GM12878 (cell line): ENCODE measurements at regions not wholly inside any gene's neighbourhood (a gene's known extent, or its start where the extent isn't known, plus 50 kb on each side); places are given as distances from the start of the nearest gene placed in this dataset.

Source experiments
- ATAC-seq: fragments of 200-7000 bp; cut with Tn5 transposase; 3 replicates; pipeline ENCODE4 v1.9.1; 2020; ENCODE audit warnings: mild to moderate bottlenecking, moderate library complexity
- BruUV-seq: library from RNA; stranded (reverse); fragments of 400-500 nt; replicated peaks from 2 replicates; lab custom pipeline; 2021; lab: Mats Ljungman, UMichigan
- CTCF ChIA-PET: fragments of 300-600 bp; sonication (Branson Sonifier 250); formaldehyde crosslinking; extraction: SDS; loops from one replicate; lab custom pipeline; 2021; ENCODE audit warnings: inconsistent platforms; lab: Yijun Ruan, JAX
- POLR2A ChIA-PET: fragments of 350-600 bp; formaldehyde crosslinking; extraction: SDS; loops from one replicate; lab custom pipeline; 2021; ENCODE audit warnings: inconsistent platforms; lab: Charles Lee
- RAD21 ChIA-PET: fragments of 300-600 bp; sonication (Branson Sonifier 250); formaldehyde crosslinking; loops from one replicate; lab custom pipeline; 2023; ENCODE audit warnings: antibody characterized with exemption; ENCODE audit not compliant: unreplicated experiment; lab: Charles Lee
- SMC1A ChIA-PET: fragments of 300-600 bp; sonication (Branson Sonifier 250); formaldehyde crosslinking; loops from one replicate; lab custom pipeline; 2023; ENCODE audit not compliant: unreplicated experiment, uncharacterized antibody; lab: Charles Lee
- DNase-seq: peaks from one replicate; pipeline ENCODE4 v3.0.0-alpha.2; 2011; ENCODE audit warnings: low read depth, low spot score
- FAIRE-seq: peaks from 3 replicates; lab custom pipeline; 2011; peaks lifted over from hg19 to GRCh38; lab: Jason Lieb, UNC
- H2AFZ ChIP-seq: 2 replicates; pipeline ENCODE4 v1.6.0; 2011; ENCODE audit warnings: low read depth, low read length, control low read depth; ENCODE audit not compliant: control insufficient read depth
- H3K27ac ChIP-seq: 2 replicates; pipeline ENCODE4 v1.5.1; 2011; ENCODE audit warnings: control low read depth; ENCODE audit not compliant: control insufficient read depth, insufficient read depth
- H3K27me3 ChIP-seq, 2 experiments: replicated peaks in 1 of 2; 2 replicates each; pipeline versions ENCODE4 v1.6.0 to v1.6.1; 2011; ENCODE audit warnings: low read length in 1 of 2; ENCODE audit not compliant: control insufficient read depth in 2 of 2, insufficient read depth in 2 of 2
- H3K36me3 ChIP-seq, 2 experiments: 2 replicates each; pipeline ENCODE4 v1.5.1; 2011; ENCODE audit warnings: low read length in 1 of 2; ENCODE audit not compliant: control insufficient read depth in 2 of 2, insufficient read depth in 2 of 2
- H3K4me1 ChIP-seq: 2 replicates; pipeline ENCODE4 v1.6.1; 2011; ENCODE audit warnings: mild to moderate bottlenecking, low read length, moderate library complexity, mixed read lengths; ENCODE audit not compliant: control insufficient read depth, insufficient read depth
- H3K4me2 ChIP-seq: 2 replicates; pipeline ENCODE4 v1.6.0; 2011; ENCODE audit warnings: control low read depth; ENCODE audit not compliant: control insufficient read depth, insufficient read depth
- H3K4me3 ChIP-seq: fragments of 200-600 bp; sonication (generic); 2 replicates; pipeline ENCODE4 v1.5.1; 2016
- H3K79me2 ChIP-seq: 2 replicates; pipeline ENCODE4 v1.6.0; 2011; ENCODE audit warnings: low read length; ENCODE audit not compliant: control insufficient read depth, insufficient read depth
- H3K9ac ChIP-seq: 2 replicates; pipeline ENCODE4 v1.8.0; 2011; ENCODE audit warnings: low read length, control low read depth, mixed read lengths; ENCODE audit not compliant: control insufficient read depth, insufficient read depth
- H3K9me3 ChIP-seq: replicated peaks from 3 replicates; pipeline ENCODE4 v1.5.1; 2011; ENCODE audit warnings: mild to moderate bottlenecking, low read length; ENCODE audit not compliant: control insufficient read depth, insufficient read depth
- H4K20me1 ChIP-seq: 2 replicates; pipeline ENCODE4 v1.6.0; 2011; ENCODE audit not compliant: control insufficient read depth, insufficient read depth
- ESRRA ChIP-seq: IDR thresholded peaks from 2 replicates; pipeline ENCODE4 v1.6.1; 2012; ENCODE audit warnings: mild to moderate bottlenecking, low read length, improper control_type of control experiment
- FOXK2 ChIP-seq: fragments of 450-650 bp; IDR thresholded peaks from 2 replicates; pipeline ENCODE4 v1.6.1; 2017; ENCODE audit warnings: mild to moderate bottlenecking, moderate library complexity
- GATAD2B ChIP-seq: fragments of 450-650 bp; conservative IDR thresholded peaks from 2 replicates; pipeline ENCODE4 v1.6.1; 2017; ENCODE audit warnings: low read depth, mild to moderate bottlenecking, moderate library complexity
- IKZF2 ChIP-seq, 2 experiments: fragments of 450-650 bp; IDR thresholded peaks; 2 replicates each; pipeline ENCODE4 v1.6.1; 2017; ENCODE audit warnings: mild to moderate bottlenecking in 2 of 2, moderate library complexity in 2 of 2
- KAT2A ChIP-seq: conservative IDR thresholded peaks from 2 replicates; pipeline ENCODE4 v1.6.1; 2011; ENCODE audit warnings: low read depth, low read length; ENCODE audit not compliant: control insufficient read depth
- KDM1A ChIP-seq: fragments of 200-600 bp; sonication (generic); IDR thresholded peaks from 2 replicates; pipeline ENCODE4 v1.6.1; 2016; ENCODE audit warnings: borderline replicate concordance
- MTA2 ChIP-seq: fragments of 450-650 bp; IDR thresholded peaks from 2 replicates; pipeline ENCODE4 v1.6.1; 2016; ENCODE audit warnings: low read depth, mild to moderate bottlenecking, moderate library complexity
- MYB ChIP-seq: fragments of 150-350 bp; IDR thresholded peaks from 2 replicates; pipeline ENCODE4 v1.6.1; 2014; ENCODE audit warnings: mild to moderate bottlenecking, low read depth, low read length, borderline replicate concordance
- NFXL1 ChIP-seq: fragments of 450-650 bp; IDR thresholded peaks from 2 replicates; pipeline ENCODE4 v1.6.1; 2017; ENCODE audit warnings: antibody characterized with exemption, mild to moderate bottlenecking, borderline replicate concordance
- SMAD1 ChIP-seq: fragments of 450-650 bp; IDR thresholded peaks from 2 replicates; pipeline ENCODE4 v1.6.1; 2018; ENCODE audit warnings: mild to moderate bottlenecking, low read depth; ENCODE audit not compliant: partially characterized antibody
- ZZZ3 ChIP-seq: IDR thresholded peaks from 2 replicates; pipeline ENCODE4 v1.6.1; 2011; ENCODE audit warnings: low read depth; ENCODE audit not compliant: control insufficient read depth, insufficient read length
- WGBS: methylation state at CpG from one replicate; pipeline ENCODE4 v1.1.6; 2016; ENCODE audit warnings: low lambda C conversion rate; ENCODE audit not compliant: insufficient replicate concordance, insufficient coverage; ENCODE audit errors: missing lambda C conversion rate; 5-methylcytosine and 5-hydroxymethylcytosine counted together
- in situ Hi-C: fragments of 300-500 bp; cut with MboI; formaldehyde crosslinking; loops from 9 replicates; pipeline ENCODE4 v1.14.3; 2018; ENCODE audit warnings: mixed read lengths
- intact Hi-C: fragments of 100-400 bp; cut with micrococcal nuclease; formaldehyde crosslinking; loops from one replicate; pipeline ENCODE4 v1.14.2; 2022; ENCODE audit not compliant: unreplicated experiment
- TF ChIP-seq, protein P1 (sequence below): fragments of 450-650 bp; IDR thresholded peaks from 2 replicates; pipeline ENCODE4 v1.6.1; 2017; ENCODE audit warnings: low read depth, mild to moderate bottlenecking, moderate library complexity

DNA sequence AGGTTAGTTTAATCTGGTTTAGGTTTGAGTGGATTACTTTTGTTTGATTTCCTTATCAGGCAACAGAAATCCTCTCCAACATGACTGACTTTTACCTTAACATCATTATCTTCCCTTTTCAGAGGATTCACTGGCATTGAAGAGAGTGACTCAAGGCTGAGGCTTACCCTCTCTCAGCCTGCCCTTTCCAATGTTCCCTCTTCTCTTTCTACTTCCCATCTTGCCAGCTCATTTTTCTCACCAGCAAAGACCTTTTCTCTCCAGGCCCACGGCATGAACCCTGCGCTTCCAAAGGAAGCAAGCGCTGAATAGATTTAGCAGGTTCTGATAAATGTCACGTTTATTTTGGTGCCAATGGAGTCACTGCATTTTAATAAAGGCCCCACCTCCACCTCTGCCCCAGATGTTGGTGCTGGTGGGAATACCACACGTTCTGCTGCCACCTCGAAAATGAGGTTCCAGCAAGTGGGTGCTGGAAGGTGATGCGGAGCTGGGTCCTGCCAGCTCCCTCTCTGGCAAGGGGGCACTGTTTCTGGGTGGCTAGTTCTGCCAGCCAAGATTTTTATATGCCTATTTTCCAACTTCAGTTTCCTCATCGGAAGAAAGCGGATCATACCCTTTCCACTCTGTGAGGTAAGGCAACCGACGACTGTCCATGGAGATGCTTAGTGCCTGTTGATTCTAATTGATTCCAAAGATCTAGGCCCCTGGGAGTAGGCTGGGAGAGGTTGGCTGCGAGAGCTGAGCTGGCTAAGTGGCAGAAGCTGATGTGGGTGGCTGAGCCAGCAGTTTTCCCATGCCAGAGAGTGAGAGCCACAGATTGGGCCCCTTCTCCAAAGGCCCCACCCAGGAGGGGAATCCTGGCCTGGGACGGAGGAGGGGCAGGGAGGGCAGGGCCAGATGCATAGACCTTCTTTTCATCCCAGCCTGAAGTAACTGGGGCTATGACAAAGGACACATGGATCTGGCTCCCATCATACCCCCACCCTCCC, 87.7 kb upstream of the MAFB start:
- H3K36me3 ChIP-seq: no peaks in the 10 kb centered on the region
- H3K9ac ChIP-seq: no peak overlapping the region
- TF ChIP-seq KDM1A (no peak), ESRRA (no peak)
- H3K27me3 ChIP-seq: no peaks in the 10 kb centered on the region; a peak in 3 of 4 replicates
- BruUV-seq: no TSS peak
- intact Hi-C loops (no loop called here), in situ Hi-C loops (no loop called here)
- ChIA-PET CTCF (no interaction called here), RAD21 (no interaction called here), SMC1A (interaction anchor here (0.6 kb wide), 1 partner anchor 1425 kb away, joined by 4 read pairs; no protein-coding TSS in a partner anchor), POLR2A (no interaction called here)
- H3K4me3 ChIP-seq: no peak overlapping the region
- no peaks in the 10 kb centered on the region for H4K20me1 ChIP-seq
- WGBS: 39% methylated on average over 13 of the region's 13 CpGs
- no peak overlapping the region for H2AFZ ChIP-seq
- H3K27ac ChIP-seq: no peak overlapping the region
- DNase-seq: no peak
- no peak for ATAC-seq
- FAIRE-seq: no peak
- H3K79me2 ChIP-seq: no peaks in the 10 kb centered on the region
- H3K4me2 ChIP-seq: no peak overlapping the region
- no peaks in the 10 kb centered on the region for H3K9me3 ChIP-seq
- no peaks in the 10 kb centered on the region for H3K4me1 ChIP-seq

DNA sequence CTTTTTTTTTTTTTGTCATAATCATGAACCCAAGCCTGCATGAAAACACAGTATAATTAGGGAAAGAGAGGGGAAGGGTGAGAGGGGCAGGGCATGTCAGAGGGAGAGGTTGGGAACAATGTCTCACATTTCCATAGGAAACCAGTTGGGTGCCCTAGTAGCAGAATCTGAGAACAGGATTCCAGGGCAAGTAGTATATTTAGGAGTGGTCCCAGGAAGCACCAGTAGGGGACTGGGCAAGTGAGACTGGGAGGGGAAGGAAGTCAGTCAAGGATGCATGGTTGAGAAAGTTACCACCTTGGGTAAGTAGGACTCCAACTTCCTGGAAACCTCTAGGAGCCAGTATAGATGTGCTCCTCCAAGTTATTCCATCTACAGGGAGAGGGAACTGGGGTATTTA, 88.6 kb upstream of the MAFB start:
- POLR2A ChIA-PET: no interaction called here
- no peaks in the 10 kb centered on the region; a peak in 2 of 4 replicates for H3K27me3 ChIP-seq
- in situ Hi-C loops (no loop called here), intact Hi-C loops (no loop called here)
- no TSS peak for BruUV-seq
- ATAC-seq: no peak
- no peaks in the 10 kb centered on the region for H4K20me1 ChIP-seq
- no peaks in the 10 kb centered on the region for H3K4me1 ChIP-seq
- SMC1A ChIA-PET: interaction anchor here (0.6 kb wide), 1 partner anchor 1424 kb away, joined by 4 read pairs; no protein-coding TSS in a partner anchor
- no peak for DNase-seq
- H3K79me2 ChIP-seq: no peaks in the 10 kb centered on the region
- no peak overlapping the region for H3K4me2 ChIP-seq
- no peak overlapping the region for H3K27ac ChIP-seq
- RAD21 ChIA-PET: no interaction called here
- H3K9me3 ChIP-seq: no peaks in the 10 kb centered on the region
- H2AFZ ChIP-seq: no peak overlapping the region
- FAIRE-seq: no peak
- no peaks in the 10 kb centered on the region for H3K36me3 ChIP-seq
- CTCF ChIA-PET: no interaction called here
- no peak overlapping the region for H3K9ac ChIP-seq
- no peak overlapping the region for H3K4me3 ChIP-seq
- no peak for TF ChIP-seq NFXL1
- TF ChIP-seq, protein P1, sequence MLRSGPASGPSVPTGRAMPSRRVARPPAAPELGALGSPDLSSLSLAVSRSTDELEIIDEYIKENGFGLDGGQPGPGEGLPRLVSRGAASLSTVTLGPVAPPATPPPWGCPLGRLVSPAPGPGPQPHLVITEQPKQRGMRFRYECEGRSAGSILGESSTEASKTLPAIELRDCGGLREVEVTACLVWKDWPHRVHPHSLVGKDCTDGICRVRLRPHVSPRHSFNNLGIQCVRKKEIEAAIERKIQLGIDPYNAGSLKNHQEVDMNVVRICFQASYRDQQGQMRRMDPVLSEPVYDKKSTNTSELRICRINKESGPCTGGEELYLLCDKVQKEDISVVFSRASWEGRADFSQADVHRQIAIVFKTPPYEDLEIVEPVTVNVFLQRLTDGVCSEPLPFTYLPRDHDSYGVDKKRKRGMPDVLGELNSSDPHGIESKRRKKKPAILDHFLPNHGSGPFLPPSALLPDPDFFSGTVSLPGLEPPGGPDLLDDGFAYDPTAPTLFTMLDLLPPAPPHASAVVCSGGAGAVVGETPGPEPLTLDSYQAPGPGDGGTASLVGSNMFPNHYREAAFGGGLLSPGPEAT: no peak
- no peak for TF ChIP-seq GATAD2B
- no peak for TF ChIP-seq FOXK2
- TF ChIP-seq MYB: no peak
- TF ChIP-seq MTA2: no peak
- no peak for TF ChIP-seq KAT2A
- TF ChIP-seq ZZZ3: no peak
- no peak for TF ChIP-seq SMAD1
- no peak for TF ChIP-seq IKZF2 (IDR thresholded peaks at IDR 0.05)
